ENCODE measurements at regions not wholly inside any gene's neighbourhood (a gene's known extent, or its start where the extent isn't known, plus 50 kb on each side); places are given as distances from the start of the nearest gene placed in this dataset.

GRCh38 chr3:107969525-107969924, 121.3 kb downstream of the CD47 start:
- Histone ChIP-seq H3K27me3 (replicated peaks; ENCODE audit: control insufficient read depth, insufficient read depth, low read length) (no peaks in the 10 kb centered on the region), H3K36me3 (ENCODE audit: control insufficient read depth, insufficient read depth, low read length, severe bottlenecking) (no peaks in the 10 kb centered on the region), H3K9me3 (ENCODE audit: control insufficient read depth, low read length) (no peaks in the 10 kb centered on the region), H3K4me1 (ENCODE audit: control insufficient read depth, insufficient read depth, low read length) (no peaks in the 10 kb centered on the region), H3K4me3 (ENCODE audit: low read length) (no peak overlapping the region), H3K9ac (ENCODE audit: low read length) (no peak overlapping the region)
- no peak for DNase-seq (ENCODE audit: low read depth)

GRCh38 chr3:107966276-107966675, 124.6 kb downstream of the CD47 start:
- no peaks in the 10 kb centered on the region for H3K36me3 ChIP-seq (ENCODE audit: control insufficient read depth, insufficient read depth, low read length, severe bottlenecking)
- no peak overlapping the region for H3K9ac ChIP-seq (ENCODE audit: low read length)
- H3K9me3 ChIP-seq (ENCODE audit: control insufficient read depth, low read length), result no peaks in the 10 kb centered on the region
- H3K4me1 ChIP-seq (ENCODE audit: control insufficient read depth, insufficient read depth, low read length), result no peaks in the 10 kb centered on the region
- DNase-seq (ENCODE audit: low read depth), result no peak
- H3K27me3 ChIP-seq (replicated peaks; ENCODE audit: control insufficient read depth, insufficient read depth, low read length), result no peaks in the 10 kb centered on the region
- H3K4me3 ChIP-seq (ENCODE audit: low read length), result no peak overlapping the region

- no peaks in the 10 kb centered on the region for H3K4me1 ChIP-seq (ENCODE audit: control insufficient read depth, insufficient read depth, low read length)
- no peak for DNase-seq (ENCODE audit: low read depth)
- no peak overlapping the region for H3K9ac ChIP-seq (ENCODE audit: low read length)
- no peak overlapping the region for H3K4me3 ChIP-seq (ENCODE audit: low read length)
- no peaks in the 10 kb centered on the region for H3K9me3 ChIP-seq (ENCODE audit: control insufficient read depth, low read length)
- H3K27me3 ChIP-seq (replicated peaks; ENCODE audit: control insufficient read depth, insufficient read depth, low read length), result no peaks in the 10 kb centered on the region
- no peaks in the 10 kb centered on the region for H3K36me3 ChIP-seq (ENCODE audit: control insufficient read depth, insufficient read depth, low read length, severe bottlenecking)
Observed at GRCh38 chr3:107965136-107965655, 125.6 kb downstream of the CD47 start.

- no peaks in the 10 kb centered on the region for H3K27me3 ChIP-seq (replicated peaks; ENCODE audit: control insufficient read depth, insufficient read depth, low read length)
- H3K4me1 ChIP-seq (ENCODE audit: control insufficient read depth, insufficient read depth, low read length), result no peaks in the 10 kb centered on the region
- no peak overlapping the region for H3K9ac ChIP-seq (ENCODE audit: low read length)
- H3K36me3 ChIP-seq (ENCODE audit: control insufficient read depth, insufficient read depth, low read length, severe bottlenecking), result no peaks in the 10 kb centered on the region
- no peak overlapping the region for H3K4me3 ChIP-seq (ENCODE audit: low read length)
- no peak for DNase-seq (ENCODE audit: low read depth)
- no peaks in the 10 kb centered on the region for H3K9me3 ChIP-seq (ENCODE audit: control insufficient read depth, low read length)
Observed at GRCh38 chr3:107963581-107963980, 127.2 kb downstream of the CD47 start.

GRCh38 chr3:107962946-107963345, 127.9 kb downstream of the CD47 start:
- Histone ChIP-seq H3K9ac (ENCODE audit: low read length) (no peak overlapping the region), H3K9me3 (ENCODE audit: control insufficient read depth, low read length) (no peaks in the 10 kb centered on the region), H3K36me3 (ENCODE audit: control insufficient read depth, insufficient read depth, low read length, severe bottlenecking) (no peaks in the 10 kb centered on the region), H3K4me1 (ENCODE audit: control insufficient read depth, insufficient read depth, low read length) (peaks cover 5% of the 10 kb centered on the region), H3K27me3 (replicated peaks; ENCODE audit: control insufficient read depth, insufficient read depth, low read length) (no peaks in the 10 kb centered on the region), H3K4me3 (ENCODE audit: low read length) (no peak overlapping the region)
- peak; percentile 64 for DNase-seq (ENCODE audit: low read depth)

GRCh38 chr3:107962037-107962436, 128.8 kb downstream of the CD47 start:
- no peak overlapping the region for H3K4me3 ChIP-seq (ENCODE audit: low read length)
- no peaks in the 10 kb centered on the region for H3K27me3 ChIP-seq (replicated peaks; ENCODE audit: control insufficient read depth, insufficient read depth, low read length)
- peaks cover 12% of the 10 kb centered on the region for H3K4me1 ChIP-seq (ENCODE audit: control insufficient read depth, insufficient read depth, low read length)
- H3K36me3 ChIP-seq (ENCODE audit: control insufficient read depth, insufficient read depth, low read length, severe bottlenecking), result no peaks in the 10 kb centered on the region
- no peak overlapping the region for H3K9ac ChIP-seq (ENCODE audit: low read length)
- H3K9me3 ChIP-seq (ENCODE audit: control insufficient read depth, low read length), result no peaks in the 10 kb centered on the region
- DNase-seq (ENCODE audit: low read depth), result no peak

GRCh38 chr3:107959550-107960154, 131.2 kb downstream of the CD47 start:
- Histone ChIP-seq H3K4me1 (ENCODE audit: control insufficient read depth, insufficient read depth, low read length) (peaks cover 20% of the 10 kb centered on the region), H3K27me3 (replicated peaks; ENCODE audit: control insufficient read depth, insufficient read depth, low read length) (no peaks in the 10 kb centered on the region), H3K9me3 (ENCODE audit: control insufficient read depth, low read length) (no peaks in the 10 kb centered on the region), H3K9ac (ENCODE audit: low read length) (no peak overlapping the region), H3K36me3 (ENCODE audit: control insufficient read depth, insufficient read depth, low read length, severe bottlenecking) (no peaks in the 10 kb centered on the region), H3K4me3 (ENCODE audit: low read length) (no peak overlapping the region)
- no peak for DNase-seq (ENCODE audit: low read depth)

GRCh38 chr3:107958146-107958545, 132.7 kb downstream of the CD47 start:
- no peaks in the 10 kb centered on the region for H3K36me3 ChIP-seq (ENCODE audit: control insufficient read depth, insufficient read depth, low read length, severe bottlenecking)
- H3K27me3 ChIP-seq (replicated peaks; ENCODE audit: control insufficient read depth, insufficient read depth, low read length), result no peaks in the 10 kb centered on the region
- H3K4me3 ChIP-seq (ENCODE audit: low read length), result peak overlapping the region; percentile 73
- H3K9me3 ChIP-seq (ENCODE audit: control insufficient read depth, low read length), result no peaks in the 10 kb centered on the region
- peak overlapping the region; percentile 78 for H3K9ac ChIP-seq (ENCODE audit: low read length)
- H3K4me1 ChIP-seq (ENCODE audit: control insufficient read depth, insufficient read depth, low read length), result peaks cover 20% of the 10 kb centered on the region
- no peak for DNase-seq (ENCODE audit: low read depth)

- H3K27me3 ChIP-seq (replicated peaks; ENCODE audit: control insufficient read depth, insufficient read depth, low read length), result no peaks in the 10 kb centered on the region
- H3K4me3 ChIP-seq (ENCODE audit: low read length), result peak overlapping the region; percentile 73
- H3K36me3 ChIP-seq (ENCODE audit: control insufficient read depth, insufficient read depth, low read length, severe bottlenecking), result no peaks in the 10 kb centered on the region
- DNase-seq (ENCODE audit: low read depth), result peak; percentile 84
- peak overlapping the region; percentile 78 for H3K9ac ChIP-seq (ENCODE audit: low read length)
- H3K4me1 ChIP-seq (ENCODE audit: control insufficient read depth, insufficient read depth, low read length), result peaks cover 20% of the 10 kb centered on the region
- H3K9me3 ChIP-seq (ENCODE audit: control insufficient read depth, low read length), result no peaks in the 10 kb centered on the region
Observed at GRCh38 chr3:107956991-107957900, 133.6 kb downstream of the CD47 start.

GRCh38 chr3:107954845-107955244, 136.0 kb downstream of the CD47 start:
- H3K9ac ChIP-seq (ENCODE audit: low read length), result no peak overlapping the region
- H3K4me1 ChIP-seq (ENCODE audit: control insufficient read depth, insufficient read depth, low read length), result peaks cover 27% of the 10 kb centered on the region
- H3K36me3 ChIP-seq (ENCODE audit: control insufficient read depth, insufficient read depth, low read length, severe bottlenecking), result no peaks in the 10 kb centered on the region
- H3K4me3 ChIP-seq (ENCODE audit: low read length), result no peak overlapping the region
- no peak for DNase-seq (ENCODE audit: low read depth)
- H3K9me3 ChIP-seq (ENCODE audit: control insufficient read depth, low read length), result no peaks in the 10 kb centered on the region
- no peaks in the 10 kb centered on the region for H3K27me3 ChIP-seq (replicated peaks; ENCODE audit: control insufficient read depth, insufficient read depth, low read length)

GRCh38 chr3:107953722-107954121, 137.1 kb downstream of the CD47 start:
- peaks cover 27% of the 10 kb centered on the region for H3K4me1 ChIP-seq (ENCODE audit: control insufficient read depth, insufficient read depth, low read length)

More at GRCh38 chr3:107953722-107954121, 137.1 kb downstream of the CD47 start:
- DNase-seq (ENCODE audit: low read depth), result no peak
- Histone ChIP-seq H3K27me3 (replicated peaks; ENCODE audit: control insufficient read depth, insufficient read depth, low read length) (no peaks in the 10 kb centered on the region), H3K36me3 (ENCODE audit: control insufficient read depth, insufficient read depth, low read length, severe bottlenecking) (no peaks in the 10 kb centered on the region), H3K9me3 (ENCODE audit: control insufficient read depth, low read length) (no peaks in the 10 kb centered on the region), H3K9ac (ENCODE audit: low read length) (no peak overlapping the region), H3K4me3 (ENCODE audit: low read length) (no peak overlapping the region)

Measured in adipocyte (in vitro differentiated cells).